Ishikawa (cell line): ENCODE measurements at regions not wholly inside any gene's neighbourhood (a gene's known extent, or its start where the extent isn't known, plus 50 kb on each side); places are given as distances from the start of the nearest gene placed in this dataset.

Experiments
- CEBPB ChIP-seq: IDR thresholded peaks from 2 replicates; pipeline ENCODE4 v1.6.1; 2012
- CREB1 ChIP-seq: IDR thresholded peaks from 2 replicates; pipeline ENCODE4 v1.6.1; 2012; ENCODE audit warnings: low read depth
- EGR1 ChIP-seq: IDR thresholded peaks from 2 replicates; pipeline ENCODE4 v1.6.1; 2012
- EP300 ChIP-seq: IDR thresholded peaks from 2 replicates; pipeline ENCODE4 v1.6.1; 2012; ENCODE audit warnings: borderline replicate concordance
- FOXM1 ChIP-seq: IDR thresholded peaks from 2 replicates; pipeline ENCODE4 v1.6.1; 2012; ENCODE audit warnings: low read depth, borderline replicate concordance
- MAX ChIP-seq: IDR thresholded peaks from 2 replicates; pipeline ENCODE4 v1.6.1; 2012
- NFIC ChIP-seq: IDR thresholded peaks from 2 replicates; pipeline ENCODE4 v1.6.1; 2012
- RAD21 ChIP-seq: IDR thresholded peaks from 2 replicates; pipeline ENCODE4 v1.6.1; 2012; ENCODE audit warnings: low read depth
- REST ChIP-seq: IDR thresholded peaks from 2 replicates; pipeline ENCODE4 v1.6.1; 2012; ENCODE audit warnings: low read depth, mild to moderate bottlenecking
- TAF1 ChIP-seq: IDR thresholded peaks from 2 replicates; pipeline ENCODE4 v1.6.1; 2012; ENCODE audit warnings: low read depth, mild to moderate bottlenecking
- TCF12 ChIP-seq: IDR thresholded peaks from 2 replicates; pipeline ENCODE4 v1.6.1; 2012; ENCODE audit warnings: low read depth
- TEAD4 ChIP-seq: IDR thresholded peaks from 2 replicates; pipeline ENCODE4 v1.6.1; 2012
- USF1 ChIP-seq: IDR thresholded peaks from 2 replicates; pipeline ENCODE4 v1.6.1; 2012
- YY1 ChIP-seq: IDR thresholded peaks from 2 replicates; pipeline ENCODE4 v1.6.1; 2012; ENCODE audit warnings: low read depth
- ZBTB7A ChIP-seq: IDR thresholded peaks from 2 replicates; pipeline ENCODE4 v1.6.1; 2012; ENCODE audit warnings: low read depth

- TF ChIP-seq EP300 = no peak
- no peak for TF ChIP-seq RAD21
- TF ChIP-seq CEBPB = no peak
- TF ChIP-seq ZBTB7A = no peak
- TF ChIP-seq MAX = no peak
- TF ChIP-seq CREB1 = no peak
- TF ChIP-seq TEAD4 = no peak
- TF ChIP-seq EGR1 = no peak
- TF ChIP-seq FOXM1 = no peak
- no peak for TF ChIP-seq TAF1
- TF ChIP-seq NFIC = no peak
- no peak for TF ChIP-seq YY1
- no peak for TF ChIP-seq REST
These were observed 52.2 kb downstream of the POLR1D start for GRCh38 chr13:27673911-27674310.

GRCh38 chr13:27678306-27679040 is 56.8 kb downstream of the POLR1D start:
- no peak for TF ChIP-seq YY1
- TF ChIP-seq TEAD4 = no peak
- TF ChIP-seq USF1 = no peak
- TF ChIP-seq FOXM1 = no peak
- TF ChIP-seq REST = no peak
- no peak for TF ChIP-seq MAX
- no peak for TF ChIP-seq ZBTB7A
- TF ChIP-seq RAD21 = no peak
- TF ChIP-seq EP300 = no peak
- no peak for TF ChIP-seq CREB1
- TF ChIP-seq CEBPB = no peak
- no peak for TF ChIP-seq TCF12
- no peak for TF ChIP-seq EGR1
- TF ChIP-seq TAF1 = no peak
- no peak for TF ChIP-seq NFIC

- no peak for TF ChIP-seq YY1
- no peak for TF ChIP-seq TCF12
- TF ChIP-seq TEAD4 = no peak
- no peak for TF ChIP-seq USF1
- no peak for TF ChIP-seq REST
- no peak for TF ChIP-seq CREB1
- no peak for TF ChIP-seq TAF1
- TF ChIP-seq RAD21 = no peak
- TF ChIP-seq MAX = no peak
- no peak for TF ChIP-seq NFIC
- TF ChIP-seq ZBTB7A = no peak
- no peak for TF ChIP-seq EGR1
- TF ChIP-seq CEBPB = no peak
- no peak for TF ChIP-seq EP300
- TF ChIP-seq FOXM1 = no peak
These were observed 57.7 kb downstream of the POLR1D start for GRCh38 chr13:27679396-27679795.

- TF ChIP-seq FOXM1 (no peak), YY1 (no peak)
These were observed 58.2 kb downstream of the POLR1D start for GRCh38 chr13:27679896-27680295.
